Keratinocyte (primary cell): ENCODE measurements at regions not wholly inside any gene's neighbourhood (a gene's known extent, or its start where the extent isn't known, plus 50 kb on each side); places are given as distances from the start of the nearest gene placed in this dataset.

Source experiments
- DNase-seq: peaks from one replicate; pipeline ENCODE4 v3.0.0-alpha.2; 2011; ENCODE audit warnings: low read depth, missing footprints, low spot score
- FAIRE-seq: peaks from 2 replicates; lab custom pipeline; 2011; peaks lifted over from hg19 to GRCh38; lab: Jason Lieb, UNC
- H2AFZ ChIP-seq: 2 replicates; pipeline ENCODE4 v1.6.0; 2012; ENCODE audit warnings: low read length, control low read depth, inconsistent platforms; ENCODE audit not compliant: control insufficient read depth
- H3K27ac ChIP-seq: 2 replicates; pipeline ENCODE4 v1.5.1; 2011; ENCODE audit warnings: low read length; ENCODE audit not compliant: control insufficient read depth, insufficient read depth
- H3K27me3 ChIP-seq: 3 replicates; pipeline ENCODE4 v1.6.0; 2011; ENCODE audit warnings: low read length; ENCODE audit not compliant: control insufficient read depth, insufficient read depth; ENCODE audit errors: extremely low read depth
- H3K36me3 ChIP-seq, 2 experiments: 2 replicates in 1 of 2; 3 replicates in 1 of 2; pipeline ENCODE4 v1.5.1; 2011; ENCODE audit warnings: low read length in 2 of 2, mild to moderate bottlenecking in 1 of 2; ENCODE audit not compliant: control insufficient read depth in 2 of 2, insufficient read depth in 2 of 2; ENCODE audit errors: extremely low read depth in 1 of 2
- H3K4me1 ChIP-seq: 3 replicates; pipeline ENCODE4 v1.5.1; 2011; ENCODE audit warnings: low read length; ENCODE audit not compliant: control insufficient read depth, insufficient read depth; ENCODE audit errors: extremely low read depth
- H3K4me2 ChIP-seq: 3 replicates; pipeline ENCODE4 v1.6.0; 2011; ENCODE audit warnings: low read depth, low read length; ENCODE audit not compliant: control insufficient read depth, insufficient read depth; ENCODE audit errors: extremely low read depth
- H3K4me3 ChIP-seq, 3 experiments: fragments of 200-600 bp in 1 of 3; sonication (generic) in 1 of 3; 2 replicates in 2 of 3; 3 replicates in 1 of 3; pipeline ENCODE4 v1.5.1; 2011 to 2016; ENCODE audit warnings: low read length in 3 of 3, mild to moderate bottlenecking in 3 of 3, control low read depth in 2 of 3, inconsistent platforms in 1 of 3, low read depth in 1 of 3, mixed read lengths in 1 of 3, mixed run types in 1 of 3, moderate library complexity in 1 of 3; ENCODE audit not compliant: control insufficient read depth in 2 of 3, insufficient read depth in 2 of 3; ENCODE audit errors: extremely low read depth in 1 of 3
- H3K79me2 ChIP-seq: 2 replicates; pipeline ENCODE4 v1.6.0; 2012; ENCODE audit warnings: low read length; ENCODE audit not compliant: control insufficient read depth, insufficient read depth
- H3K9ac ChIP-seq: 3 replicates; pipeline ENCODE4 v1.6.0; 2011; ENCODE audit warnings: low read length; ENCODE audit not compliant: control insufficient read depth, insufficient read depth; ENCODE audit errors: extremely low read depth
- H3K9me1 ChIP-seq: 3 replicates; pipeline ENCODE4 v1.6.0; 2011; ENCODE audit warnings: low read length; ENCODE audit not compliant: control insufficient read depth, insufficient read depth; ENCODE audit errors: extremely low read depth
- H3K9me3 ChIP-seq: 2 replicates; pipeline ENCODE4 v1.5.1; 2012; ENCODE audit warnings: low read depth, low read length; ENCODE audit not compliant: control insufficient read depth
- H4K20me1 ChIP-seq: 3 replicates; pipeline ENCODE4 v1.6.0; 2011; ENCODE audit warnings: low read length; ENCODE audit not compliant: control insufficient read depth, insufficient read depth; ENCODE audit errors: extremely low read depth
- EZH2 ChIP-seq: IDR thresholded peaks from one replicate; pipeline ENCODE4 v1.6.1; 2012; ENCODE audit warnings: inconsistent platforms, mild to moderate bottlenecking, low read length, moderate library complexity
- dilution Hi-C: fragments of 300-500 bp; cut with MboI; formaldehyde crosslinking; loops from one replicate; pipeline ENCODE4 v1.7.0; 2020; ENCODE audit warnings: low sequenced_read_pairs; ENCODE audit not compliant: extremely low pct_ligation_motif_present
- TF ChIP-seq, protein P1 (sequence below), 3 experiments: IDR thresholded peaks in 1 of 3; conservative IDR thresholded peaks in 1 of 3; optimal IDR thresholded peaks in 1 of 3; 2 replicates in 2 of 3; 3 replicates in 1 of 3; pipeline versions ENCODE3 to v1.5.1; 2011; ENCODE audit warnings: low read length in 3 of 3, mild to moderate bottlenecking in 3 of 3, moderate library complexity in 2 of 3, control low read depth in 1 of 3, inconsistent platforms in 1 of 3; ENCODE audit not compliant: insufficient read depth in 2 of 3; ENCODE audit errors: extremely low read depth in 1 of 3

DNA sequence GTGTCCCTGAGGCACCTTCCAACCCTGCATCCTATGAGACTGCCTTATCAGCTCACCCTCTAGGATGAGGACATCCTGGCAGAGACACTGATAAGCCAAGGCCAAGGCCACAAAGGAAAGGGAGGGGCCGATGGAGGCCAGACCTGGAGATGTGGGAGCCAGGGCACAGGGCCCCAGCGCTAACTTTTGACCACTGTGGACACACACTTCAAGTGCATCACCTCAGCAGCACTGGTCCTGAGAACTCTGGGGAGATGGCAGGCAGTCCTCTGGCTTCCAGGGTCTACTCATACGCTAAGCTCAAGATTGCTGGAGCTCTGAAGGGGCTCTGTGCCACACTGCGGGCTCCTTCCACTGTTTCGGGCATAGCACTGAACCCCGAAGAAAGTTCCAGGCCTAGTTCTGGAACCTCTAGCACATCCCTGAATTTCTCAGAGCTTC is 100.2 kb upstream of the ID2 start:
- Histone ChIP-seq H3K4me3 (no peak overlapping the region), H3K9me1 (no peaks in the 10 kb centered on the region), H3K4me1 (no peaks in the 10 kb centered on the region), H3K4me2 (no peak overlapping the region), H3K9ac (no peak overlapping the region), H3K36me3 (no peaks in the 10 kb centered on the region), H2AFZ (no peak overlapping the region), H3K27me3 (peaks cover 3% of the 10 kb centered on the region), H3K9me3 (no peaks in the 10 kb centered on the region), H4K20me1 (no peaks in the 10 kb centered on the region), H3K79me2 (no peaks in the 10 kb centered on the region), H3K27ac (no peak overlapping the region)
- dilution Hi-C loops, result no loop called here
- TF ChIP-seq, protein P1, sequence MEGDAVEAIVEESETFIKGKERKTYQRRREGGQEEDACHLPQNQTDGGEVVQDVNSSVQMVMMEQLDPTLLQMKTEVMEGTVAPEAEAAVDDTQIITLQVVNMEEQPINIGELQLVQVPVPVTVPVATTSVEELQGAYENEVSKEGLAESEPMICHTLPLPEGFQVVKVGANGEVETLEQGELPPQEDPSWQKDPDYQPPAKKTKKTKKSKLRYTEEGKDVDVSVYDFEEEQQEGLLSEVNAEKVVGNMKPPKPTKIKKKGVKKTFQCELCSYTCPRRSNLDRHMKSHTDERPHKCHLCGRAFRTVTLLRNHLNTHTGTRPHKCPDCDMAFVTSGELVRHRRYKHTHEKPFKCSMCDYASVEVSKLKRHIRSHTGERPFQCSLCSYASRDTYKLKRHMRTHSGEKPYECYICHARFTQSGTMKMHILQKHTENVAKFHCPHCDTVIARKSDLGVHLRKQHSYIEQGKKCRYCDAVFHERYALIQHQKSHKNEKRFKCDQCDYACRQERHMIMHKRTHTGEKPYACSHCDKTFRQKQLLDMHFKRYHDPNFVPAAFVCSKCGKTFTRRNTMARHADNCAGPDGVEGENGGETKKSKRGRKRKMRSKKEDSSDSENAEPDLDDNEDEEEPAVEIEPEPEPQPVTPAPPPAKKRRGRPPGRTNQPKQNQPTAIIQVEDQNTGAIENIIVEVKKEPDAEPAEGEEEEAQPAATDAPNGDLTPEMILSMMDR (optimal IDR thresholded peaks at IDR 0.05 in 1 of 3, IDR thresholded peaks at IDR 0.05 in 1 of 3, conservative IDR thresholded peaks at IDR 0.05 in 1 of 3; ENCODE audit: extremely low read depth in 1 of 3, insufficient read depth in 2 of 3, low read length in 3 of 3), result no peak
- TF ChIP-seq EZH2, result no peak
- FAIRE-seq, result no peak
- DNase-seq, result no peak

DNA sequence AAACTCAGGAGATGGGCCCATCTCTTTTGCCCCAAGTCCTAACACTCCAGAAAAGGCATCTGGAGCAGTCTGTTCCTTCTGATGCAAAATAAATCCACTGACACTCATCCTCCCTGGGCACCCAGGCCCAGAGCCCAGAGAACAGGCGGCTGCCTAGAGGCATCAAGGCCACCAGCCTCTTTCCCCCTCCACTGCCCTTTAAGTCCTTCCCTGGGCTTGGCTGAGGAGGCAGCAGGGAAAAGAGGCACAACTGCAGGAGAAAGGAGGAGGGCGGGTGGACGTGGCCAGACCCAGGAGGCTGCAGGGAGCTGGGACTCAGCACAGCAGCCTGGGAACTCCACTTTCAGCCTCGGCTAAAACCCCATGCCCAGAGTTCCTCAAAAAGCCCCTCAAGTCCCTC is 99.7 kb upstream of the ID2 start:
- Histone ChIP-seq H3K79me2 (no peaks in the 10 kb centered on the region), H2AFZ (no peak overlapping the region), H3K4me2 (no peak overlapping the region), H3K4me3 (no peak overlapping the region), H4K20me1 (no peaks in the 10 kb centered on the region), H3K9me1 (no peaks in the 10 kb centered on the region), H3K9ac (no peak overlapping the region), H3K27ac (no peak overlapping the region), H3K27me3 (no peaks in the 10 kb centered on the region), H3K9me3 (no peaks in the 10 kb centered on the region), H3K4me1 (no peaks in the 10 kb centered on the region), H3K36me3 (no peaks in the 10 kb centered on the region)
- DNase-seq (no peak), FAIRE-seq (no peak)
- TF ChIP-seq, protein P1 (optimal IDR thresholded peaks at IDR 0.05 in 1 of 3, IDR thresholded peaks at IDR 0.05 in 1 of 3, conservative IDR thresholded peaks at IDR 0.05 in 1 of 3; ENCODE audit: extremely low read depth in 1 of 3, insufficient read depth in 2 of 3, low read length in 3 of 3), result no peak
- no peak for TF ChIP-seq EZH2
- dilution Hi-C loops, result no loop called here
